ENCODE measurements at regions not wholly inside any gene's neighbourhood (a gene's known extent, or its start where the extent isn't known, plus 50 kb on each side); places are given as distances from the start of the nearest gene placed in this dataset.

DNA sequence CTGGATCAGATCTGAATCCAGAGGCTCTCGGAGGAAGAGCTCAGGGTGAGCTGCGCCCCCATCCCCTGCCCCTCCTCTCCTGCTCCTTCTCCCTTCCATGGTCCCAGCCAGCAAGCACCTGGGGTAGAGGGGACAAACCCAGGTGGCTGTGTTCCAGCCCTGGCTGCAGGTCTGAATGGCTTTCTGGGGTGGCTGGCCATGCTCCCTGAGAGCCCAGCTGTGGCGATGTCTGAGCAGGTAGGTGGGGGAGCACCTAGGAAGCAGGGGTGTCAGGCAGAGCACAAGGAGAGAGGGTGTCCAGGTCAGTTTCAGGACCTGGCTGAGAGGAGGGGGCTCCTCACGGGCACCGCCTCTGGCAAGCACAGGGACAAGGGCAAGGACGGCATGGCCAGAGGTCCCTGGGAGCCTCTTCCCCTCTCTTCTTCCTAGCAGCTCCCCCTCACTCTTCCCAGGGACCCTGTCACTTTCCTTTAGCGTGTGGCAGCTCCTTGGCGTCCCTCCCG lies 310.0 kb downstream of the SEC14L1 start:
- DNase-seq = no peak

- peak; percentile 85 for DNase-seq
Observed at GRCh38 chr17:77451245-77451893, 310.6 kb downstream of the SEC14L1 start.

DNA sequence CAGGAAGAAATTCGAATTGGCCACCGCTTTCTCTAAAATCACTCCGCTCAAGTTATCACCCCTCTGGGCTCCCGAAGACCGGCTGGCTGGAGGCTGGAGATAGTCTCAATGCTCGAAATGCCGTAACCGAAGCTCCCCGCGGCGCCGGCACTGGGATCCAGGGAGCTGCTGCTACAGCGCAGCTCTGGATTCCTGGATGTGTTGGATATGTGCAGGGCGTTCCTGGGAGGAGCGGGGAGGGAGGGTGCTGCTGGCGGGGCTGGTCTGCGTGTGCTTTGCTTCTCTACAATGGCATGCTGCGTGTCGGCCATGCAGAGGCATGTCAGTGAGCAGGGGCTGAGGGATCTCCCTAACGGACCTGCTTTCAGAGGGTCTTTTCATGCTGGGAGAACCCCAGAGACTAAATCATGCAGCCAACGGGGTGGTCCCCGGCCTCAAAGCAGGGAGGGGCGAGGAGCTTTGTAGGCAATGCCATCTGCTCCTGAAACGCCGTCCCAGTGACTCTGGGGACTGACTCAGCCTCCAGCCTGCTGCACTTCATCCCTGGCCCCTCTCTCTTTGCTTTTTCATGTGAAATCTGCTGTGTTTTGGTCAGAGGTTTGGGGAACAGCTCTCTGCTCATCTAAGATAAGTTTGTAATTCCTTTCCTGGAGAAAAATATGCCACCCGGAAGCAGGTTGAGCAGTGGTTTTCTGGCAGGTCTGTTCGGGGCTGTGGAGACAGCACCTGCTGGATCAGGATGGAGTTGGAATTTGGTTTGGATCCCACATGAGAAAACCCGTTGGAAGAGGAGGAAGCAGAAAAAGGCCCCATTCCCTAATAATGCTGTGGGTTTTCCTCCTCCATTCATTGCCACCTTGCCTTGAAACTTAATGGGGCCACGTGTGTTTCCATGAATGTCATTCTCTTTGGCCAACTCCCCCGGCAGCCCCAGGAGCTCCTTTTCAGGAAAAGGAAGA lies 311.4 kb downstream of the SEC14L1 start:
- DNase-seq = peak; percentile 82

- no peak for DNase-seq
Observed at GRCh38 chr17:77453613-77454241, 313.0 kb downstream of the SEC14L1 start.

DNA sequence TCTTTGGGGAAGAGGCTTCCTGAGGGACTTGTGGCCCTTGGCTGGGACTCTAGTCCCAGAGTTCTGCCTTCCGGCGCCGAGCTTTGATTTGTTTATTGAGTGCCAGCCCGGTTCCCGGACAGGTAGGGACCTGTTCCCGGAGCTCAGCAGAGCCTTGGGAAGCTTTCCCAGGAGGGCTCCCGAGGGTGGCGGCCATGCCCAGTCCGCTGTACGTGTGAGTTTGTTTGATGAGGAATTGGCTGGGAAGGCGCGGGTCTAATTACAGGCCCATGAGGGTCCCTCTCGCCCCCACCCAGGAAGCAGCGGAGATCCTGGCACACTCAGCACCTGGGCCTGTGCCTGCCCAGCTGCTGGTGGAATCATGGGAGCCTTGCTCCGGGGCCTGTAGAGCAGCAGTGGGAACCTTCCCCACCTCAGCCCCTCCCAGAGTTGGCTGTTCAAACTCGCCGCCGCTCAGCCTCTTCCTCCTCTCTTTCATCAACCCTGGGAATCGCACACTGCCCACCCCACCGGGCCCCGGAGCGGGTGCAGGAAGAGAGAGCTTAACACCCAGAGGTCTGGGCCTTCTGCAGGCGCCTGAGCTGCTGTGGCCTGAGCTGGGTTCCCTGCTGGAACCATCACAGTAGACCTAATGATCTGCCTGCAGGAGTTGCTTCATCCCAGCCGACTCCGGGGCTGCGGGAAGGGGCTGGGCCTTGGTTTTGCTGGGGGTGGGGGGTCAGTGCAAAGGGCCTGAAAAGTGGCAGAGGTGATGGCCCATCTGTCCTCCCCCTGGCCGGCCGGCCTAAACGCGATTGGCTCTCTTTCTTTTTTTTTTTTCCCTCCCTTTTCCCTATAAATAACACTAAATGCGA lies 313.7 kb downstream of the SEC14L1 start:
- DNase-seq = no peak

DNA sequence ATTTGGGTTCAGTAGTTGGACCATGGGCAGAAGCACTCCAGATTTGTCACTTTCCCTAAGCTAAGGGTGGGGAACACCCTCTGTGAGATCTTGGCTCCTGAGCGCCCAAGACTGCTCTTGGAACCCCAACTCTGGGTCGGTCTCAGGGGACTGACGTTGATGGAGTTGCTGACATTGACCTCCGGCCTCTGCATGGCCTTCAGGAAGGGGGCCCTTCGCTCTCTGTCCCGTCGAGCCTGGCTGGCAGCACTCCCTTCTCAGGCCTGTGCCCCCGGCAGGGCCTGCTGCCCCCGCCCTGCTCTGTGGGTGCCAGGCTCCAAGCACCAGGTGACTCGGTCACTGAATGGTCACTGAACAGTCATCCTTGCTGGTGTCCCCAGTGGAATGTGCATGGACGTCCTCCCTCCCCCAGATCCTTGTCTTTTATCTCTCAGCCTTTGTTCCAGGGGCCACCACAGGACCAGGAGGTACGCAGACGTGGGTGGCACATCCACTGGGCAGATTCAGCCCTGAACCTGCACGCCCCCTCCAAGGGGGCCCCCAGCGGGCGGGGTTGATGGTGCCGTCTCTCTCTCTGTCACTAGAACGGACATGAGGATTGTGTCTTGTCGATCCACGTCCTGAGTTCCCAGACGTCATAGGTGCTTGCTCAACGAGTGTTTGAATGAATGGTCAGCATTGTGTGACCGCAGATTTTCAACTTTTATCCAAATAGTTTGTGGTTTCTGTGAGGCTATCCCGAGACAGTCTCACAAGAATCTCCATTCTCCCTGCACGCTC lies 314.5 kb downstream of the SEC14L1 start:
- DNase-seq = no peak

DNA sequence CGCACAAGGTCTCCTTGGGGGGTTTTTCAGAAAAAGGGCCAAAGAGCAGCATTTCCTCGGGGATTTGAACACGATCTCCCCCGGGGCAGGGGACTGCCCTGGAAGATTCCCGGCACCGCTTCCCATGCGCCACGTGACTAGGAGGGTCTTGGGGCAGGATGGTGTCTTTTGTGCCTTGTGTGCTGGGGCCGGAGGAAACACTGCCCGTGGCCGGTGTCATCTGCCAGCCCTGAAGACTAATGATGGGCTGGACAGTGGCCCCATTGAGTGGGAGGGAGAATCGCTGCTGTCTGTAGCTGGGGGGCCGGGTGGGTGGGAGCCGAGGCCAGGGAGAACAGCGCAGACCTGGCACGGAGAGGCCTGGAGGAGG lies 315.1 kb downstream of the SEC14L1 start:
- DNase-seq = no peak

- DNase-seq = no peak
Observed at GRCh38 chr17:77456271-77456950, 315.6 kb downstream of the SEC14L1 start.

DNA sequence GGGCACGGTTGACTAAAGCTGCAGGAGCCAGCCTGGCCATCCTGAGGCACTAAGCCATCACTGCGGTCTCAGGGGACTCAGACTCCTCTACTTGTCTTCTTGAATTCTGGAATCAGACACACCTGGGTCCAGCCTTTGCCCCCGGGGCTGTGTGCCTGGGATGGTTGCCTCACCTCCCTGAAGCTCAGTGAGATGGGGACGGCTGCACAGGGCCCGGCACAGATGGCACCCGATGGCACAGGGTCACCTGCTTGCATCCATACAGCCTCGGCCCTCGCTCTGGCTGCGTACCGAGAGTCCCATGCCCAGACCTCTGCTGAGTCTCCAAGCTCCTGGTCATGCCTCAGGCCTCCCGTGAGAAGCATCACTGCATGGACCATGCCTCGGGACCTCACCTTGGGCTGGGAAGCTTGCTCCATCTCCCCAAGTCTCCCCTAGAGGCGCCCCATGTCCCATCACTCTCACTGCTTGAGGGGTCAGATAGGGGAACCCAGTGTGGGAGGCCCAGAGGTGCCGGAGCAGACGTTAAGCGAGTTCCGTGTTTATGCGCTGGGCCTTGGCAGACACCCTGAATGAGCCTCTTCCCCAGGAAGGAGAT lies 316.3 kb downstream of the SEC14L1 start:
- no peak for DNase-seq

DNA sequence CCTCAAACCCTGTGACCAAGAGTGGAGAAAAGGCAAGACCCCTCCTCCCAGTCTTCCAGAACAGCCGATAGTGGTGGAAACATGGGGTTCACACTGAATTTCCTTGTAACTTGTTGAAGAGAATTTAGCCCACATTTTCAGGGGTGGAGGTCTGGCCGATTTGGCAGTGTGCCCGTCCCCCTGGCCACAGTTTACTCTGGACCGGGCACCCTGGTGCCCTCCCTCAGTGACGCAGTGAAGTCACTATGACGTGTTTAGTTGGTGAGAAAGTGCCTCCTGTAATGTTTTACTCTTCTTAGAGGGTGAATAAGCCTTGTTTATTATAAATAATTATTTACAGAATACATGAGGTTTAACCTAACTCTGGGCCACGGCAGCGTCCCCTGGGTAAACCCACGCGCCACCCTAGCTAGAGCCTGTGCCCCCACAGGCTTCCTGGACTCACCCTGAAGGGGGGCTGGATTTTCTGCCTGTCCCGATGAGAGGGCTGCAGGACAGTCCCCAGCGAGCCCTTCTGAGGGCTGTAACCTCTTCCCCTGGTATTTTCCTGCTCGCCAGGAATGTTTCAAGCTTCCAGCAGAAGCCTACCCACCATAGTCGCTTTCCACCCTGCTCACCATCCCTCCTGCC lies 316.9 kb downstream of the SEC14L1 start:
- DNase-seq = no peak

DNA sequence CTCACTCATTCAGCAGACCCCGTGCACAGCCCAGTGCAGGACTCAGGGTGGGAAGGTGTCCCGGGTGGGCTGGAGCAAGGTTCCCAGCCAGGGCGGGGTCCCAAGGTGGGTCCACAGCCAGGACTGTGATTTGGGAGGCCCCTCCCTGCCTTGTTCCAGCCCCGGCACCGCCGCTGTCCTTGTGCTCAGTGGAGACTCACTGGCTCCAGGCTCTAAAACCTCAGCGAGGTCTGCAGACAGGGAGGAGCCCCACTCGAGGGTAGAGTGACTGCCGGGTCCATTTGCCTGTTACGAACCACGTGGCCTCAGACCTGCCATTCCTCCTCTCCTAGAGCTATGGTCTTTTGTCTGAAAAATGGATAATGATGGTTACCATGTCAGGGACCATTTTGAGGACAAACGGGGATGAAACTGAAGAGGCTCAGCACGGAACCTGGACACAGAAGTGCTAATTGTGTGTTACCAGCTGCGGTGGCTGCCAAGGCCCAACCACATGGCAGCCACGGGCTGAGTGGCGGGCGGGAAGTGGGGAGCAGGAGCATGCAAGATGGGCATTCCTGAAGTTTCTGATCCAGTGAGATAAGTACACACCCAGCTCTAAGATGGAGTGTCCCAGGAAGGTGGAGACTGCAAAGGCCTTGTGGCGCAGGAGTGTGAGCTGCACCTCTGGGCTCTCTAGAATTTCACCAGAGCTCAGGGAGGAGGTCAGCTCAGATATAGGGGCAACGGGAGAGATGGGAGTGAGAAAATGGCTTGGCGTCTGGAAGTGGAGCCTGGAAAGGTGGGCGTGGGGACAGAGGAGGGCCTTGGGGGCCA lies 317.6 kb downstream of the SEC14L1 start:
- DNase-seq = no peak

DNA sequence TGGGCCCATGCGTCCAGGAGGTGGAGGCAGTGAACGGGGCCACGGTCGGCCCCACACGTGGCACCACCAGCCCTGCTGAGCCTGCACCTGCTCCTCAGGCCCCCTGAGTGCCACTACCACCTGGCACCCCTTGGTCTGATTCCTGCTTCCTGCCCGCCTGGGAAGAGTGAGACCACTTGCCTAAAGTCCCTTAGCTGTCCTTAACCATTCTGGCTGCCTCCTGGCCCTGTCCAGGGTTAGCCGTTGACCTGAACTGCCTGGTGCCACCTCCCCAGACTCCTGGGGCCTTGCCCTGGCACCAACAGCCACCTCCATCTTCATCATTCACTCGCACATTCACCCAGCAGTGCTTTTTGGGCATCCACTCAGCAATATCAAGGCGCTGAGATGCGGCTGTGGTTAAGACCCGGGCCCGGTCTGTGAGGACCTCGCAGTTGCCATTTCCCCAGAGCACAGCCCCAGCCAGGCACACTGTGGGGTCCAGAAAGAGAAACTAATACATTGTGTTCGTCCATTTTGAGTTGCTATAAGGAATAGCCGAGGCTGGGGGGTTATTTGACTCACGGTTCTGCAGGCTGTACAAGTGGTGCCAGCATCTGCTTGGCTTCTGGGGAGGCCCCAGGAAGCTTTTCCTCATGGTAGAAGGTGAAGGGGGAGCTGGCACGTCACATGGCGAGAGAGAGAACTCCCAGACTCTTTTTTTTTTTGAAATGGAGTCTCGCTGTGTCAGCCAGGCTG lies 318.4 kb downstream of the SEC14L1 start:
- DNase-seq = no peak

DNA sequence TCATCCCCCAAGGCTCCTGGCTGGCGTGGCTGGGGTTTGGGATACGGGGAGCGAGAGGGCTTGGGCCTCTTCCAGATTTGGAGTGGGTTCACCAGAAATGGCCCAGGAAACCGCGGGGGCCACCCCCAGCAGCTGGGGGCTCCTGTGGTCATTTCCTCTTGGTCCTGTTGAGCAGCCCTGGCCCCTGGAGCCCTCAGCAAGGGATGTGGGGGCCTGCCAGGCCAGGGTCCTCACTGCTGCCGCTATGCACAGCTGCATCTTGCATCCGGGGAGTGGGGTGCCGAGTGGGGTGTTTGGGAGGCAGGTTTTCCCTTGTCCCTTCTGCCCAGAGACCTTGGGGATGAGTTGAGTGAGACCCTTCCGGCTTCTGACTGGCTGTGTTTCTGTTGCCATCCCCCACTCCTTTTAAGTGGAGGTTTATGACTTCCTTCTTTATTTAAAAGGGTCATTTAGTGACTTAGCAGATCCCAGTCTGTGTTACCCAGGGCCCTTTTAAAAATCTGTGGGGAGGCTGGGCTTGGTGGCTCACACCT lies 319.8 kb downstream of the SEC14L1 start:
- DNase-seq = no peak

- DNase-seq = no peak
Observed at GRCh38 chr17:77461277-77462057, 320.7 kb downstream of the SEC14L1 start.

DNA sequence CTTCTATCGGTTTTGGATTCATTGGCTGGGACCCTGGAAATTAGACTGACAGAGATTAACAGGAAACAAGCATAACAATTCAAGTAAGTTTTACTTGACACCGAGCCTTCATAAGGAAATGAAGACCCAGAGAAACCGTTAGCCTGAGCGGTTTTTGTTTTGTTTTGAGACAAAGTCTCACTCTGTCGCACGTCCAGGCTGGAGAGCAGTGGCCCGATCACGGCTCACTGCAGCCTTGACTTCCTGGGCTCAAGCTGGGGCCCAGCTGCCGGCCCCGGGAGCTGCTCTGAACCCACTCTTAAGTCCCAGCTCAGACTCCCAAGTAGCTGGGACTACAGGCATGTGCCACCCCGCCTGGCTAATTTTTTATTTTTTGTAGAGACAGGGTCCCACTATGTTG lies 321.3 kb downstream of the SEC14L1 start:
- no peak for DNase-seq

DNA sequence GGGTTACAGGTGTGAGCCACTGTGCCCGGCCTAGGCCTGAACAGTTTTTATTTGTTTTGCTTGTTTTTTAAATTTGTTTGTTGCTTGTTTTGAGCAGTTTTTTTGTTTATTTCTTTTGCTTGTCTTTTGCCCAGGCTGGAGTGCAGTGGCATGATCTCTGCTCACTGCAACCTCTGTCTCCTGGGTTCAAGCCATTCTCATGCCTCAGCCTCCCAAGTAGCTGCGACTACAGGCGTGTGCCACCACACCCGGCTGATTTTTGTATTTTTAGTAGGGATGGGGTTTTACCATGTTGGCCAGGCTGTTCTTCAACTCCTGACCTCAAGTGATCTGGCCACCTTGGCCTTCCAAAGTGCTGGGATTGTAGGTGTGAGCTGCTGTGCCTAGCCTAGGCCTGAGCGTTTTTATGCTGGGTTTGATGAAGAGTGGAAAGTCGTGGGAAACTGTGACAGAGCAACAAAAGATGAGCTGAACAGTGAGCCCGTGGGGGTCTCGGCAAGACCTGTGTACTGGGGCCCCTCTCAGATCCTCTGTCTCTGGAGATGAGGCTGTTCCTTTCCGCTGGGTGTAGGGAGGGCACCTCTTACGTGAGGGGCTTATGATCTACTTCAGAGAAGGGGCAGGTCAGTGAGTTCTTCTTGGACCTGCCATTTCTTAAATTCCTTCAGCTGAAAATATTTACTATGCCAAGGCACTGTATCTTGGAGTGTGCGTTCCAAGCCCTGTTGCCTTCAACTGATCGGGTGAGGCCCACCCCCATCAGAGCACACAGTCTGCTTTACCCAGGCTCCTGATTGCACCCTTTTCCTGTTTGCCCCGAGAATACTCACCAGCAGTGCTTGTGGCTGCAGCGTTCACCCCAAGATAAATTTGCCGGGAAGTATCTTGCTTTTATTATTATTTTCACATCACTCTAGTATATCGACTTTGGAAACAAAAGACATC lies 322.1 kb downstream of the SEC14L1 start:
- no peak for DNase-seq

All from NCI-H146 (cell line).